ENCODE measurements at regions not wholly inside any gene's neighbourhood (a gene's known extent, or its start where the extent isn't known, plus 50 kb on each side); places are given as distances from the start of the nearest gene placed in this dataset.
"Not testable (repeated sequence)": the region's sequence is repeated elsewhere in the genome, so short reads cannot be mapped to it uniquely, and the experiment has no call there.

DNA sequence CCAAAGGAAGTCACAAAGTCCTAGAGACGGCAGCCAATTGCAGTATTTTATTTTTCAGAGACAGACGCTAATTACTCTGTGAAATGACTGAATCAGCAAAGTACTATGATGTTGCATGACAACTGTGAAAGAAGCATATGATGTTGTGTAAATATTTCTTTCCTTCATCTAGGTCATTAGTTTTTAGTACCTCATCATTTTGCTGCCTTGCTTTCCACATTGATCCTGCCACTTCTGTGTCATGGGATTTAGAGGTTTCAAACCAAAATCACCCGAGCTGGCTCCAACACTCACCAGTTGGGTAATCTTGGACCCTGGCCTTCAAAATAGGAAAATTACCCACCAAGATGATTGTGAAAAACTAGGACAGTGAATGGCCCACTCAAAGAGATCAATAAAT lies 585.2 kb downstream of the ACTL7B start:
- DNase-seq, result no peak

GRCh38 chr9:108270051-108270450 lies 585.7 kb downstream of the ACTL7B start:
- DNase-seq, result no peak

DNA sequence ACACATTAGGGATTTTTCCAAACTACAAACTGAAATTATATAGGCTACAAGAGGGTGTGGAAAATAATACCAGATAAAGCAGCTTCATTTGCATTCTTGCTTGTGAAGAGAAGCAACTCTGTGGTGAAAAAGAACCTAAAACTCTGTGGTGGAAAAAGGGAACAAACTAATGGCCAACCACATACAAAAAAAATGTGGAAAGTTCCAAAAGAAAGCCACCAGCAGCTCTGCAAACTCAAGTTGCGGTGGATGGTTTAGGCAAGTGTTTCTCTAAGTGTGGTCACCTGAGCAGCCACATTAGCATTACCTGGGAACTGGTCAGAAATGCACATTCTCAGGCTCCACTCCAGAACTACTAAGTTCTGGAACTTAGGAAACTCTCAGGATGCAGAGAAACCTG lies 586.4 kb downstream of the ACTL7B start:
- no peak for DNase-seq

GRCh38 chr9:108265065-108265464 lies 590.7 kb downstream of the ACTL7B start:
- DNase-seq, result no peak

DNA sequence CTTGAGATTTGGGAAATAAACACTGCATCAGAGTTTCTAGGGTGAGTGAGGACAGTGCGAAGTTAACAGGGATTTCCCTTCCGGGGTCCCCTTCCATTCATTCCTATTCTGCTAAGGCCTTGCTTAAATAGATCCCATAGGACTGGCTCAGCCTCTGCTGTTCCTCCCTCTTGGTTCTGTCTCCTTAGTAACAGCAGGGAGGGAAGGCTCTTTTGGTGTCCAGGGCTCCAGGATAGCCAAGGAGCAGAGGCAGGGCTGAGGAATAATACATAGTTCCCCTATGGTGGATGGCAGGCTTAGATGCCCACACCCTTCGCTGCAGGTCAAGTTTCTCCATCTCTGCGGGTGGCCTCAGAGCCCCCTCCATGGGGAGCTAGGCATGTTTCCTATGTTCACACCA lies 591.7 kb downstream of the ACTL7B start:
- no peak for DNase-seq

- DNase-seq, result no peak
Observed at GRCh38 chr9:108262836-108263235, 593.0 kb downstream of the ACTL7B start.

GRCh38 chr9:108259917-108260675 lies 595.7 kb downstream of the ACTL7B start:
- DNase-seq, result no peak

GRCh38 chr9:108258640-108259039 lies 597.1 kb downstream of the ACTL7B start:
- DNase-seq, result no peak

DNA sequence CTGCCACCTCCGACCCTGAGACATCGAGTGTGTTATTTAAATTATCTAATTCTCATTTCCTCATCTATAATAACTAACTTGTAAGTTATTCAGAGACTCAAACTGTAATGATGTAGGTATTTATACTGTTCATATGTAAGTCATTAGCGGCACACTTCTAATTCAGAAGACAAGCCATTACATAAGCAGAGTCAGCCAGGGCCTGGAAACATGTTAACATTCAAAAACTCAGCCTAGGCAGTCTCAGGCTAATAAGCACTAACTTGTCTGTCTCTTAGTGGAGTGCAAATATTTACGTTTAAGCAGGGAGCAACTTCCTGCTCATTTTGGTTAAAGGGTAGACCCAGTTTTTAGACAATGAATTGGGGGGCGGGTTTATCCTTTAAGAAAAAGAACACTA lies 598.4 kb downstream of the ACTL7B start:
- DNase-seq, result no peak

DNA sequence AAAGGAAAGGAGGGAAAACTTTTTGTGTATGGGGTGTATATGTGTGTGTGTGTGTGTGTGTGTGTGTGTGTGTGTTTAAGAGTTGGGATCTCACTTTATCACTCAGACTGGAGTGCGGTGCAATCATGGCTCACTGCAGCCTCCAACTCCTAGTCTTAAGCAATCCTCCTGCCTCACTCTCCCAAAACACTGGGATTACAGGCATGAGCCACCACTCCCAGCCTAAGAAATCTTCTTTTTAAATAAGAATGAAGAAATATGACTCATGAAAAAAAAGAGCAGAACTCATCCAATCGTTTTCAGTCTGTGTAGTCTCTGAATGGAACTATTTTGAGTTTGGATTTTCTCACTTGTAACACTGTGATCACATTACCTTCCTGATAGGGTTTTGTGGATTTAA lies 601.5 kb downstream of the ACTL7B start:
- no peak for DNase-seq

DNA sequence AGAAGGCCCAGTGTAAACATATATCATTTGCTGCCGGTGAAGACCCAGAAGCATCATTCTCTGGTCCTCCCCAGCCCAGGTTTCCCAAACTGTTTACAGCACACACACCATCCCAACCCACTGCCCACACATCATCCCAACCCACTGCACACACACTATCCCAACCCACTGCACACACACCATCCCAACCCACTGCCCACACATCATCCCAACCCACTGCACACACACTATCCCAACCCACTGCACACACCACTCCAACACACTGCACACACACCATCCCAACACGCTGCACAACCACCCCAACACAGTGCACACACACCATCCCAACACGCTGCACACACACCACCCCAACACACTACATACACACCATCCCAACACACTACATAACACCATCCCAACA lies 608.4 kb downstream of the ACTL7B start:
- not testable (repeated sequence) for DNase-seq

- no peak for DNase-seq
Observed at GRCh38 chr9:108245901-108246300, 609.9 kb downstream of the ACTL7B start.

GRCh38 chr9:108245331-108245730 lies 610.5 kb downstream of the ACTL7B start:
- no peak for DNase-seq

DNA sequence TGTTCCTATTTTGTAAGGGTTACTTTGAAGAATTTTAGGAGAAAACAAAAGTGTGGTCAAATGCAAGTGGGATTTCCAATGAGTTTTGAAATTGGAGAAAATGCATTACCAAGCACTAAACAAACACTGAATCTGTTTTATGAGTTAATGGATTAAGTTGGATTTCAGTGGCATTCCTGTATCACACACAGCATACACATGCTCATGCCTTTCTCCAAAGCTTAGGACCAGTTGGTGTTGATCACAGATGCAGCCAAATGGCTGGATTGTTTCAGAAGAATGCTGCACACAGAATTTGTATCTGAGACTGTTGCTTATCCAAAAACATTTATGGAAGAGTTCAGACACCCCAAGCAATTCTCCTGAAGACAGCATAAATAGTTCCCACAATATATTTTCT lies 611.1 kb downstream of the ACTL7B start:
- DNase-seq, result no peak

DNA sequence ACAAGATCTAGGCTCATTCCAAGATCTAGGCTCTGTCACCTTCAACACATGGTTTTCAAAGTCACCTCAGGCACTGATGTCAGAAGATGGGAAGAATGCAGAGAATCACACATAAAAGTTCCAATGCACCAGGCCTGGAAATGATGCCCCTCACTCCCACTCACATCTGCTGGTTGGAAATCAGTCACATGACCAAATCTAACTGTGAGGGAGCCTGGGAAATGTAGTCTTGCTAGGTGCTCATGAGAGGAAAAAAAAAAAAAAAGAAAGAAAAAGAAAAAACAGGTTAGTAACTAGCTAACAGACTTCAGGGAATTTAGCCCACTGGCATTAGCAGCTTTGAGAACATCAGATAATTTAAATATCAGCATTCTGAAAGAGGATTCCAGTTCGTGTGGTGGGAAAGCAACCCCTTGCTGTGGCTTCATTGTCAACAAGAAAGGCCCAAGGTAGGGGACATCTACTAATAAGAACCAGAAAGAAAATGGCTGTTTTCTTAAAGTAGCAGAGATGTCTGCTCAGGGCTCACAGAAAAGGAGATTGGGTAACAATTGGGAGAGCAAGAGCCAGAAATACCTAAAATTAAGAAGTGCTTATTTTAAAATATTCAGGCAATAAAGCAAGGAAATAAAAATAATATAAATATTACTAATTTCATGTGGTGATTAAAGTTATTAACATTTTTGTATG lies 614.3 kb downstream of the ACTL7B start:
- DNase-seq, result no peak

DNA sequence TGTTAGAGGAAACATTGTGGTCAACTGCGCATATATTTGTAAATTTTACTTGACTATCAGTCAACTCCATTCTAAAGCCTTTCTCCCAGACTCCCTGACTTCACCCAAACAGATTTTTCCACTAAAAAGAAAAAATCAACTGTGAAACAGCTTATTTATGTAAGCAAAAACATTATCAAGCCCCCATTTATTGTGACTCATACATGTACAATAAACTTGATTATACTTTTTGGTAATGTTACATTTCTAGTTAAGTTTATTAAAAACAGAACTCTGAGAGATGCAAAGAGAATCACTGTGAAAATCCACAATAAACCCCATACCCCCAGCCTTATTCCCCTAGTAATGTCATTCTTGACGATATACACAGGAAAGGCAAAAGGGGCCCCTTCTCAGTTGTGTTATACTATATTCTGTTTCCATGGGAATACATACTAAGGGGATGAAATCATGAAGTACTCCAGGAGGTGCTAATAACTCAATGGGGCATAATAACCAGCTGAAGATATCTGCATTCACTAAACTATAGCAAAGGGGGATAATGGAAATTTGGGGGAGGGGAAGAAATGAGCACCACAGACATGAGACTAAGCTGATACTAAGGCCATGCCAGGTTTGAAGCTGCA lies 616.0 kb downstream of the ACTL7B start:
- DNase-seq, result no peak

GRCh38 chr9:108235609-108236008 lies 620.2 kb downstream of the ACTL7B start:
- DNase-seq, result no peak

DNA sequence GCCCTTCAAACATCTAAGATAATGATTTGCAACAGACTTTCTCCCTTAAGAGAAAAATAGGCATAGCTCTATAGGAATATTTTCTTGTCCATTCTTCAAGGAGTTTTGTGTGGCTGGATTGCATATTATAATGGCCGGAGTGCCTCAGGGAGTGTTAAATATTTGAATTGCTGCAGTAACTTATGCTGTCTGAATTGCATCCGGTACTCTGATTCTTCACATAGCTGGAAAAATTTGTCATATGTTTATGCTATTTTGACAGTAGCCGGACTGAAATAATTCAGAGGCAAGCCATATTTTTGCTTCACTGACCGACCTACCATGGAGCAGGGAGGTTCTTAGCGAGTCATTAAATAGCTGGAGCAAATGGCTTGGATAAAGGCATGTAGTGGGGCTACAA lies 621.0 kb downstream of the ACTL7B start:
- no peak for DNase-seq

- no peak for DNase-seq
Observed at GRCh38 chr9:108225149-108225800, 630.5 kb downstream of the ACTL7B start.

DNA sequence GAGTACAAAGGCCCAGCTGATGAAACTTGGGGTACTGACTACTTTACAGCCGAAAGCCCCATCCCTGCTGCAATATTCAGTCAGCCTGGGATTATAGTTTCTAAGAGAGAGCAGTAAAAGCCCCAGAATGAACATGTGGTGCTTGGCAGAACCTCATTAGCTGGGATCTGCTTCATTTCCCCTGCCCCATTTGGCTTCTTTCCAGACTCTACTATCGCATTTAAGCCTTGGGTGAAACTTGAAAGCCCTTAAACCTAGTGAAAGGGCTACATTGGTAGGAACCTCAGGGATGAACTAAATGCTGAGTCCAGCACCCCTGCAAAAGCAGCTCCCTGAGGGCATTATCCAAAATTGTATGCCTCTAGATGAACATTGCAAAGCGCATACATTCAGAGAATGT lies 631.1 kb downstream of the ACTL7B start:
- no peak for DNase-seq

DNA sequence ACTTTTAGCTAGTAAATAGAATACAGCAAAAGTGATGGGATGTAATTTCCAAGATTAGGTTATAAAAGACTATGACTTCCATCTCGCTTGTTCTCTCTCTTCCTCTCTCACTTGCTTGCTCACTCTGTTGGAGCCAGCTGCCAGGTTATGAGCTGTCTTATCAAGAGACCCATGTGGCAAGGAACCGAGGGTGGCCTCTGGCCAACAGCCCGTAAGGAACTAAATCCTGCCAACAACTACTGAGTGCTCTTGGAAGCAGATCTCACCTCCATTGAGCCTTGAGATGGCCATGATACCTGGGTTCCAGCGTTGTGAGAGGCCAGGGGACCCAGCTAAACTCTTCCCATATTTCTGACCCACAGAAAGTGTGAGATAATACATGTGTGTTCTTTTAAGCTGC lies 636.1 kb downstream of the ACTL7B start:
- no peak for DNase-seq

DNA sequence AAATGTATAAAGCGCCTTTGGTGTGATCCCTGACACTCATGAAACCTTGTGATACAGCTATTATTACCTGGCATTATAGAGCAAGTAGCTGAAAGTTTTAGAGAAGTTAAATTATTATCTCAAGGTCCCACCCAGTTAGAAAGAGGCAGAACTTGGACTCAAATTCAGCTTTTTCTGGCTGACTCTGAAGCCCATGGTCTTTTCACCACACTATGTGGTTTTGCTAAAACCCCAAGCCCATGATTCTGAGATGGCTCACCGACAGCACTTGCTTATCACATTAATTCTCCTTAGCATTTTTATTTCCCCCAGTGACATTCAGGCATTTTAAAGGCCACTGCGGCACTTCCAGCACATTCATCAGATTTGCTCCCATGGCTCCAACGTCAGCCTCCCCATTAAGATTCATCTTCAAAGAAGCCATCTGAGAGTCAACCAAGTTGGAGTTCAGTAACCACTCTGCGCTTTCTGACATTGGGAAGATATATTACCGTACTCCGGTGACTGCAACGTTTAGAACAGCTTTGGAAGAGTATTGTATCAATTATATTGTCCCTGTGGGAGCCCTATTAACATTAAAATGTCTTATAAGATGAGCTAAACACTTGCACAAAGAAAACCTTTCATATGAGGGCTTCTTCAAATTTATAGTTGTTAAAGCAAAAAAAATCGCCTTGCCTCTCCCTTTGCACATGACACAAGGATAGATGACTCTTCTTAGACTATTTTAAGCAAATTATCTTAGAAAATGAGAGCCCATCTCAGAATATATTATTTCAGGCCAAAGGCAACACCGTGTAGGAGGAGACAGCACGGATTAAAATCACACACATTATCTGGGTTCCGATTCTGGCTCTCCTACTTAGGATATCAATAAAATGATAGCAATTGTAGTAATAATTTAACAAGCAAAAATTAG lies 638.1 kb downstream of the ACTL7B start:
- no peak for DNase-seq

GRCh38 chr9:108213511-108213910 lies 642.3 kb downstream of the ACTL7B start:
- DNase-seq, result no peak
